Stimulated activated naive B cell treated with anti-CD40 and anti-IgM and Interleukin-4, amounts not matched to agents 10 μg/mL and 1 μg/mL and 100 μg/mL, for 72 hours (primary cell): ENCODE measurements at regions not wholly inside any gene's neighbourhood (a gene's known extent, or its start where the extent isn't known, plus 50 kb on each side); places are given as distances from the start of the nearest gene placed in this dataset.
"Not testable (repeated sequence)": the region's sequence is repeated elsewhere in the genome, so short reads cannot be mapped to it uniquely, and the experiment has no call there.

ENCODE experiments used
- ATAC-seq, 2 donors: fragments of 150-1000 bp; cut with Tn5 transposase; replicated peaks; 2 replicates each; pipeline ENCODE4 v1.10.0; 2021; ENCODE audit warnings: moderate library complexity in 1 of 2
- DNase-seq: peaks from one replicate; pipeline ENCODE4 v3.0.0; 2021
- H3K27ac Mint-ChIP-seq: one replicate; pipeline ENCODE4 v1.8.0; 2022; ENCODE audit warnings: mild to moderate bottlenecking, mixed read lengths
- H3K27me3 Mint-ChIP-seq, 2 donors: one replicate each; pipeline ENCODE4 v1.8.0; 2022; ENCODE audit warnings: mixed read lengths in 2 of 2
- H3K36me3 Mint-ChIP-seq, 2 donors: one replicate each; pipeline ENCODE4 v1.8.0; 2022; ENCODE audit warnings: mixed read lengths in 2 of 2, mild to moderate bottlenecking in 1 of 2
- H3K4me1 Mint-ChIP-seq, 2 donors: one replicate each; pipeline ENCODE4 v1.8.0; 2022; ENCODE audit warnings: mixed read lengths in 2 of 2, mild to moderate bottlenecking in 1 of 2
- H3K4me3 Mint-ChIP-seq, 2 donors: one replicate each; pipeline ENCODE4 v1.8.0; 2022; ENCODE audit warnings: mild to moderate bottlenecking in 2 of 2, mixed read lengths in 2 of 2, moderate library complexity in 1 of 2
- H3K9me3 Mint-ChIP-seq, 2 donors: one replicate each; pipeline ENCODE4 v1.8.0; 2022; ENCODE audit warnings: mixed read lengths in 2 of 2, mild to moderate bottlenecking in 1 of 2

GRCh38 chr10:3255075-3255474, 82.5 kb upstream of the PITRM1 start:
- DNase-seq (no peak), ATAC-seq (no peak)
- Mint-ChIP-seq H3K9me3 (no peaks in the 10 kb centered on the region), H3K27ac (no peak overlapping the region), H3K36me3 (no peaks in the 10 kb centered on the region), H3K4me1 (peaks cover 8 to 10% of the 10 kb centered on the region in 2 donors), H3K4me3 (no peak overlapping the region), H3K27me3 (peaks cover 28 to 39% of the 10 kb centered on the region in 2 donors)

DNA sequence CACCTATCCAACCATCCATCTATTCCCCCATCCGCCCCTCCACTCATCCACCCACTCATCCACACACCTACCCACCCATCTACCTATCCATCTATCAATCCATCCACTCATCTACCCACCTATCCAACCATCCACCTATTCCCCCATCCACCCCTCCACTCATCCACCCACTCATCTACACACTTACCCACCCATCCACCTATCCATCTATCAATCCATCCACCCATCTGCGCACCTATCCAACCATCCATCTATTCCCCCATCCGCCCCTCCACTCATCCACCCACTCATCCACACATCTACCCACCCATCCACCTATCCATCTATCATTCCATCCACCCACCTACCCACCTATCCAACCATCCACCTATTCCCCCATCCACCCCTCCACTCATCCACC, 81.4 kb upstream of the PITRM1 start:
- H3K9me3 Mint-ChIP-seq, H3K4me3 Mint-ChIP-seq, ATAC-seq, H3K36me3 Mint-ChIP-seq, DNase-seq, H3K27ac Mint-ChIP-seq: not testable (repeated sequence)
- H3K4me1 Mint-ChIP-seq, result peaks cover 8 to 10% of the 10 kb centered on the region in 2 donors
- peaks cover 21 to 44% of the 10 kb centered on the region in 2 donors for H3K27me3 Mint-ChIP-seq

DNA sequence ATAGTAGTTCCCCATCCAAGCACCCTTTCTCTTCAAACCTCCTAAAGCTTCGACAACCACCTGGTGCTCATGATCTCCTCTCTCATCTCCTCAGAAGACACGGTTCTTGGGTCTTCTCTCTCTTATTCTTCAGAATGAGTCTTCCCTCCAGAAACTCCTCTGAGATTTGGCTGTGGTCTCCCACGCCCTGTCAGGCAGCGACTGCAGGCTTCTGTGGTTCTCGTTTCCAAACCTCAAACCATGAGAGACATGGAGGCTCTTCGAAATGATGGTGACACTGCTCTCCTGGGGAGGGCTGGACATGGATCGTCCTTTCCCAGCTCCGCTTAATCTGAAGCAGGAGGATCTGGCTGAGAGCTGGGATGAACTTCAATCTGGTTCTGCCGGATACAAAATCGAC, 78.6 kb upstream of the PITRM1 start:
- ATAC-seq (peak; percentile 74 to 82), DNase-seq (no peak)
- peaks cover 10% of the 10 kb centered on the region in 2 donors for H3K4me1 Mint-ChIP-seq
- H3K36me3 Mint-ChIP-seq, result no peaks in the 10 kb centered on the region
- H3K27ac Mint-ChIP-seq, result peak overlapping the region; percentile 52
- H3K9me3 Mint-ChIP-seq, result no peaks in the 10 kb centered on the region
- no peak overlapping the region for H3K4me3 Mint-ChIP-seq
- H3K27me3 Mint-ChIP-seq, result peaks cover 25 to 48% of the 10 kb centered on the region in 2 donors

- H3K9me3 Mint-ChIP-seq, result no peaks in the 10 kb centered on the region
- H3K27ac Mint-ChIP-seq, result no peak overlapping the region
- ATAC-seq (no peak), DNase-seq (no peak)
- no peaks in the 10 kb centered on the region for H3K36me3 Mint-ChIP-seq
- no peak overlapping the region for H3K4me3 Mint-ChIP-seq
- H3K27me3 Mint-ChIP-seq, result peaks cover 29 to 48% of the 10 kb centered on the region in 2 donors
- H3K4me1 Mint-ChIP-seq, result peaks cover 10% of the 10 kb centered on the region in 2 donors
These were observed 76.8 kb upstream of the PITRM1 start for GRCh38 chr10:3249307-3249889.

DNA sequence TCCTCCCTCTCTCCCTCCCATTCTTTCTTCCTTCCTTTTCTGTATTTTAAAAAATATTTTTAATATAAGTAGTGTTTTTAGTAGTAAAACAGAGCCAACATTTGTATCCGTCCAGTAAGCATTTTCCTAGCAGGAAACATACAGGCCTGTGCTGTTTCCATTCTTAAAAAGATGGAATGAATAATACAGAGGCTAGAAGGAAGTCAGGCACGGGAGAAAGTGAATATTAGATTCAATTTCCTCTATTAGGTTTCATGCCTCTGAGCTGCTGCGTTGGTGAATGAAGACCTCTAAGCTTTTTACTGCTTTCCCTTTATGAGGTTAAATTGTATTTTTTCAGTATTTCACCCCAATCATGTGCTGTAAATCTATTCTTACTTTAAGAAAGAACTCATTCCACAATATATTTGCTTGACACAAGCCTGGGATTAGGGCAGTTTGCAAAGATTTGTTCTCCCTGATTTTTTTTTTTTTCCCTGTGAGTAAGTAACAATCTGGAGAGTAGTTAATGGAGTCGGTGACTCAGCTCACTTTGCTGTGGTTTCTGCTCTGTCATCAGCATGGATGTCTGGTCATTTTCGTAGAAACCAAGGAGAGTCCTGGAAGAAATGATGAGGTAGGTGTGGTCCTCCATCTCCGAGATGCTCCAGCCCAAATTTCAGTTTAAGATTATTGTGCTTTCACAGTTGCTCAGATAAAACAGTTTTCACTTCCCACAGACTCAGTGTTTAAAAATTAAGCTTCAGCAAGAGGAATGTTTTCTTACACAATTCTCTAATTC, 76.1 kb upstream of the PITRM1 start:
- H3K27me3 Mint-ChIP-seq, result peaks cover 24 to 41% of the 10 kb centered on the region in 2 donors
- H3K36me3 Mint-ChIP-seq, result no peaks in the 10 kb centered on the region
- ATAC-seq, result no peak
- DNase-seq, result no peak
- H3K4me1 Mint-ChIP-seq, result peaks cover 10% of the 10 kb centered on the region in 2 donors
- H3K27ac Mint-ChIP-seq, result no peak overlapping the region
- no peak overlapping the region for H3K4me3 Mint-ChIP-seq
- no peaks in the 10 kb centered on the region for H3K9me3 Mint-ChIP-seq

DNA sequence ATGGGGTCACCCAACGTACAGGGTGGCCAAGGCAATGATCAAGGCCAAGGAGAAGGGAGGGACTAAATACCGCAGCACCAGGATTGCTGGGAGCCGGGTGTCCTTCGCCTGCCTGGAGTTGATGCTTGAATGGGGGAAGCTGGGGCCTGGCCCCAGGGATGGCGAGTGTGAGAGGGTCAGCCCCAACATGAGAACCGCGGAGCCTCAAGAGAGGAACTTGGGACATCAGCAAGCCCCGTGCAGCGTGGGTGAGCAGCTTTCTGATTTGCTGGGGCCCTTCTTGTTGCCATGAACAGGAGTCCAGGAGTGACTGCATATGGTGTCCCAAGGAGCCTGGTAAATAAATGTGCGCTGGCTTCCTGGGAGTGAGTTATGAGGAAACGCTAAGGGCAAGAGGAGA, 72.8 kb upstream of the PITRM1 start:
- ATAC-seq (no peak), DNase-seq (no peak)
- no peak overlapping the region for H3K4me3 Mint-ChIP-seq
- H3K27ac Mint-ChIP-seq, result no peak overlapping the region
- H3K36me3 Mint-ChIP-seq, result no peaks in the 10 kb centered on the region
- peaks cover 0 to 2% of the 10 kb centered on the region in 2 donors for H3K4me1 Mint-ChIP-seq
- no peaks in the 10 kb centered on the region for H3K9me3 Mint-ChIP-seq
- peaks cover 9 to 27% of the 10 kb centered on the region in 2 donors for H3K27me3 Mint-ChIP-seq

- ATAC-seq (no peak), DNase-seq (no peak)
- Mint-ChIP-seq H3K4me1 (peaks cover 6 to 11% of the 10 kb centered on the region in 2 donors), H3K4me3 (no peak overlapping the region), H3K9me3 (no peaks in the 10 kb centered on the region), H3K36me3 (no peaks in the 10 kb centered on the region), H3K27me3 (peaks cover 22 to 40% of the 10 kb centered on the region in 2 donors), H3K27ac (no peak overlapping the region)
These were observed 69.5 kb upstream of the PITRM1 start for GRCh38 chr10:3241967-3242650.

DNA sequence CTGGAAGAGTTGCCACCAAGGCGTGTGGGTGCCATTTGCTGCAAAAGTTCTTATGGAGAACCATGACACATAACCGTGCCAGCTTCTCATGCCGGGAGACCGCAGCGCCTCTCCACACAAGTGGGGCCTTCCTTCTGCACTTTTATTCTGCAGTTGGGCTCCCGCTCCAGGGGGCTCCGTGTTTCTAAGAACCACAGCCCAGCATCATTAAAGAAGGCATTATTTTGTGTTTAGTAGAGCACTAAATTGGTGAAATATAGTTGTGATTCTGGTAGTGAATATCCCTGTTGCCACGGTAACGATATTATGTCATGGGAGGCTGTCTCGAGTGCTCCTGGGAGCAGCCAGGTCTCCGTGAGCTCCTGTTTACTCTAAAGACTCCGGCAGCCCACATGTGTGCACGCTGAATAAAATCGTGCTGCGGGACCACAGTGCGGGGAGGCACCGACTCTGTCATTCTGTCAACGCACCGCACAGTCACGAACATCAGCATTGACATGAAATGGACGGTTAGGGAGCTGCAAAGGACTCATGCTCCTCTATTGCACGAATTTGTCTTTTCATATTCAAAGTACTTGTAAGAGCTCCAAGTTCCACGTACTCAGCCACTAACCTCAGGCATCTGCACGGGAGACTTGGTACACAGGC, 68.8 kb upstream of the PITRM1 start:
- no peak overlapping the region for H3K27ac Mint-ChIP-seq
- H3K27me3 Mint-ChIP-seq, result peaks cover 22 to 40% of the 10 kb centered on the region in 2 donors
- no peak for ATAC-seq
- H3K4me1 Mint-ChIP-seq, result peaks cover 6 to 11% of the 10 kb centered on the region in 2 donors
- H3K9me3 Mint-ChIP-seq, result no peaks in the 10 kb centered on the region
- no peak overlapping the region for H3K4me3 Mint-ChIP-seq
- no peak for DNase-seq
- H3K36me3 Mint-ChIP-seq, result no peaks in the 10 kb centered on the region

- Mint-ChIP-seq H3K9me3 (no peaks in the 10 kb centered on the region), H3K36me3 (no peaks in the 10 kb centered on the region), H3K4me3 (peak overlapping the region in 1 of 2 donors; percentile 3), H3K27ac (no peak overlapping the region), H3K4me1 (peaks cover 6 to 11% of the 10 kb centered on the region in 2 donors), H3K27me3 (peaks cover 20 to 37% of the 10 kb centered on the region in 2 donors)
- DNase-seq (no peak), ATAC-seq (no peak)
These were observed 67.6 kb upstream of the PITRM1 start for GRCh38 chr10:3239920-3240894.

DNA sequence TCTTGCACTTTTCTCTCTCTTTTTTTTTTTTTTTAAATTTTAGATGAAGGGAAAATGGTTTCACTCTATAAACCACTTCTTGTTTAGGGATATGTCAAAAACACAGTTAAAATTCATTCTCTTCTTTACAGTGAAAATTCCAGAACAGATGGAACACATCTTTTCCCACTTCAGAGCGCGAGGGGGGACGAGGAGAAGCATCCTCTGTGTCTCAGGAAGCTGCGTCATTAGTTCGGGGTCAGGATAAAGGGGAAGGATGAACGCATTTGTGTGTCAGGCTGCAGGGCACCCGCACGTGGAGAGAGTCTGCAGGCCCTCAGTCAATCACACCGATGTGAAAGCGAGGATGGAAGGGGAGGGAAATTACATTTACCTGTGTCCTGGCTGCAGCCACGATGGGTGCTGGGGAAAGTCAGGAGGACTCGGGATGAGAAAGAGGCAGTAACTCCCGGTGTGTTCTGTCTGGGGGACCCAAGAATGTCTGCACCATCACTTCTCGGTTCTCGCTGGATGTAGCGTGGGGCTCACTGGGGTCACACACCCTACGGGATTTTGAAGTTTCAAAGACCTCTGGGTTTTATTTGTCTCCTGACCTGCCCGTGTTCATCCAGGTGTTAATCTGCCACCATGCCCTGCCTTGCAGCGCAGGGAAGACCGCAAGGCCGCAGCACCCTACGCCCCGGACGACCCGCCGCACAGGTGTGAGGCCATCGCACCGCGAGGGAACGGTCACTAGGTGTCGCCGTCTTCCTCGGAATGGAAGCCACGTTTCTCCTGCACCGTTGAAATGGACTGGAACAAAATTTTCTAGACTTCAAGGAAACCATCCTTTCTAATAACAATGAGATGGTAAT, 66.7 kb upstream of the PITRM1 start:
- H3K4me1 Mint-ChIP-seq, result peaks cover 6 to 11% of the 10 kb centered on the region in 2 donors
- ATAC-seq (peak; percentile 94 to 96), DNase-seq (peak; percentile 59)
- peaks cover 24 to 43% of the 10 kb centered on the region in 2 donors for H3K27me3 Mint-ChIP-seq
- H3K9me3 Mint-ChIP-seq, result no peaks in the 10 kb centered on the region
- H3K4me3 Mint-ChIP-seq, result no peak overlapping the region
- peak overlapping the region; percentile 66 for H3K27ac Mint-ChIP-seq
- H3K36me3 Mint-ChIP-seq, result no peaks in the 10 kb centered on the region

GRCh38 chr10:3238115-3238871, 65.7 kb upstream of the PITRM1 start:
- no peaks in the 10 kb centered on the region for H3K9me3 Mint-ChIP-seq
- H3K4me3 Mint-ChIP-seq, result no peak overlapping the region
- no peaks in the 10 kb centered on the region for H3K36me3 Mint-ChIP-seq
- ATAC-seq (no peak), DNase-seq (no peak)
- H3K27ac Mint-ChIP-seq, result no peak overlapping the region
- H3K27me3 Mint-ChIP-seq, result peaks cover 24 to 43% of the 10 kb centered on the region in 2 donors
- peaks cover 6 to 11% of the 10 kb centered on the region in 2 donors for H3K4me1 Mint-ChIP-seq

DNA sequence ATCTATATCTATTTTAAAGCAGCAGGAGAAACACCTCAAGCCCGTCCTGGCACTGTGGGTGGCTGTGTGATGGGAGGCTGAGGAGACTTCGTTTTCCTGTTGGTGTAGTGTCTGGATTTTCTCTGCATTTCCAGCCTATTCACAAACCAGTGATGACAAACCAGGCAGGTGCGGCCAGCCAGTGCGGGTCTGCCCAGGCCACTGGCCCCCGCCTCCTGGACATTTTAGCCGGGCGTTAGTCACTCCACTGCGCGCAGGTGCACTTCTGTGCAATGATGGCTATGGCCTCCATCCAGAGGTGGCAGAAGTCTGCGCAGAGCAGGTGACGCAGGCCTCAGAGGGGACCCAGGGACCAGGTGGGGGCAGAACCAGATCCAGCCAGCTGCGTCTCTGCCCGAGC, 64.9 kb upstream of the PITRM1 start:
- no peaks in the 10 kb centered on the region for H3K9me3 Mint-ChIP-seq
- DNase-seq, result no peak
- no peak for ATAC-seq
- no peaks in the 10 kb centered on the region for H3K36me3 Mint-ChIP-seq
- H3K27ac Mint-ChIP-seq, result no peak overlapping the region
- H3K27me3 Mint-ChIP-seq, result peaks cover 31 to 43% of the 10 kb centered on the region in 2 donors
- H3K4me1 Mint-ChIP-seq, result peaks cover 6 to 11% of the 10 kb centered on the region in 2 donors
- H3K4me3 Mint-ChIP-seq, result no peak overlapping the region
